ENCODE measurements at regions not wholly inside any gene's neighbourhood (a gene's known extent, or its start where the extent isn't known, plus 50 kb on each side); places are given as distances from the start of the nearest gene placed in this dataset.

GRCh38 chr1:5497503-5497902, 494.7 kb downstream of the NPHP4 start:
- DNase-seq (no peak), ATAC-seq (no peak)
- no peak overlapping the region for H3K4me3 Mint-ChIP-seq
- H3K9me3 Mint-ChIP-seq = no peaks in the 10 kb centered on the region
- ChIA-PET CTCF (interaction anchor here (3.5 kb wide), 1 partner anchor 17 kb away, joined by 13 read pairs; no protein-coding TSS in a partner anchor), POLR2A (no interaction called here)
- TF ChIP-seq CTCF (IDR thresholded peaks at IDR 0.05) = no peak
- no peak overlapping the region for H3K27ac Mint-ChIP-seq
- peaks cover 6% of the 10 kb centered on the region for H3K27me3 Mint-ChIP-seq
- H3K4me1 Mint-ChIP-seq (ENCODE audit: low read depth) = no peaks in the 10 kb centered on the region
- H3K36me3 Mint-ChIP-seq (ENCODE audit: low read depth) = no peaks in the 10 kb centered on the region
- intact Hi-C loops (cut with micrococcal nuclease) = no loop called here

GRCh38 chr1:5495596-5496410, 496.4 kb downstream of the NPHP4 start:
- ChIA-PET POLR2A (no interaction called here), CTCF (interaction anchor here (1.7 to 3.5 kb wide), 2 partner anchors 14 to 19 kb away, joined by 8 to 13 read pairs; no protein-coding TSS in a partner anchor)
- H3K4me3 Mint-ChIP-seq = no peak overlapping the region
- H3K27me3 Mint-ChIP-seq = peaks cover 6% of the 10 kb centered on the region
- H3K9me3 Mint-ChIP-seq = no peaks in the 10 kb centered on the region
- intact Hi-C loops (cut with micrococcal nuclease) = no loop called here
- no peaks in the 10 kb centered on the region for H3K36me3 Mint-ChIP-seq (ENCODE audit: low read depth)
- no peak overlapping the region for H3K27ac Mint-ChIP-seq
- H3K4me1 Mint-ChIP-seq (ENCODE audit: low read depth) = peaks cover 2% of the 10 kb centered on the region
- TF ChIP-seq CTCF (IDR thresholded peaks at IDR 0.05) = no peak
- ATAC-seq (no peak), DNase-seq (no peak)

GRCh38 chr1:5494518-5494917, 497.7 kb downstream of the NPHP4 start:
- H3K36me3 Mint-ChIP-seq (ENCODE audit: low read depth) = no peaks in the 10 kb centered on the region
- peaks cover 8% of the 10 kb centered on the region for H3K27me3 Mint-ChIP-seq
- intact Hi-C loops (cut with micrococcal nuclease) = no loop called here
- CTCF ChIA-PET = interaction anchor here (0.9 to 3.5 kb wide), 2 partner anchors 16 to 20 kb away, joined by 3 to 13 read pairs; no protein-coding TSS in a partner anchor
- peaks cover 2% of the 10 kb centered on the region for H3K4me1 Mint-ChIP-seq (ENCODE audit: low read depth)
- no peak for ATAC-seq
- no peak overlapping the region for H3K27ac Mint-ChIP-seq
- no peak overlapping the region for H3K4me3 Mint-ChIP-seq
- no peaks in the 10 kb centered on the region for H3K9me3 Mint-ChIP-seq
- POLR2A ChIA-PET = no interaction called here
- DNase-seq = no peak
- no peak for TF ChIP-seq CTCF (IDR thresholded peaks at IDR 0.05)

GRCh38 chr1:5493851-5494311, 498.3 kb downstream of the NPHP4 start:
- ChIA-PET POLR2A (no interaction called here), CTCF (interaction anchor here (0.9 kb wide), 1 partner anchor 17 kb away, joined by 3 read pairs; no protein-coding TSS in a partner anchor)
- Mint-ChIP-seq H3K4me1 (ENCODE audit: low read depth) (peaks cover 2% of the 10 kb centered on the region), H3K27me3 (peaks cover 8% of the 10 kb centered on the region), H3K27ac (no peak overlapping the region), H3K36me3 (ENCODE audit: low read depth) (no peaks in the 10 kb centered on the region), H3K4me3 (no peak overlapping the region), H3K9me3 (no peaks in the 10 kb centered on the region)
- TF ChIP-seq CTCF (IDR thresholded peaks at IDR 0.05) = no peak
- ATAC-seq = no peak
- no peak for DNase-seq
- intact Hi-C loops (cut with micrococcal nuclease) = no loop called here

- peaks cover 2% of the 10 kb centered on the region for H3K4me1 Mint-ChIP-seq (ENCODE audit: low read depth)
- intact Hi-C loops (cut with micrococcal nuclease) = no loop called here
- H3K4me3 Mint-ChIP-seq = no peak overlapping the region
- ChIA-PET POLR2A (no interaction called here), CTCF (no interaction called here)
- H3K27me3 Mint-ChIP-seq = peaks cover 8% of the 10 kb centered on the region
- TF ChIP-seq CTCF (IDR thresholded peaks at IDR 0.05) = no peak
- no peaks in the 10 kb centered on the region for H3K9me3 Mint-ChIP-seq
- no peak overlapping the region for H3K27ac Mint-ChIP-seq
- DNase-seq (no peak), ATAC-seq (no peak)
- H3K36me3 Mint-ChIP-seq (ENCODE audit: low read depth) = no peaks in the 10 kb centered on the region
Measured at GRCh38 chr1:5493275-5493674, 498.9 kb downstream of the NPHP4 start.

All from activated CD8-positive, alpha-beta T cell treated with anti-CD3 and anti-CD28 coated beads for 36 hours (primary cell).